OCI-LY7 (cell line): ENCODE measurements at regions not wholly inside any gene's neighbourhood (a gene's known extent, or its start where the extent isn't known, plus 50 kb on each side); places are given as distances from the start of the nearest gene placed in this dataset.

ENCODE experiments used
- BruUV-seq: library from RNA; stranded (reverse); fragments of 400-500 nt; replicated peaks from 2 replicates; lab custom pipeline; 2021; lab: Mats Ljungman, UMichigan
- CTCF ChIA-PET: fragments of 300-600 bp; sonication (Branson Sonifier 250); formaldehyde crosslinking; loops from one replicate; lab custom pipeline; 2022; ENCODE audit warnings: antibody characterized with exemption; ENCODE audit not compliant: unreplicated experiment; lab: Charles Lee
- POLR2A ChIA-PET: fragments of 300-600 bp; sonication (Branson Sonifier 250); formaldehyde crosslinking; loops from one replicate; lab custom pipeline; 2022; ENCODE audit warnings: antibody characterized with exemption; lab: Charles Lee
- DNase-seq: peaks from one replicate; pipeline ENCODE4 v3.0.0-alpha.2; 2015; ENCODE audit warnings: low spot score
- H2AFZ ChIP-seq: fragments of 200-600 bp; sonication (generic), shearing (Covaris generic); 2 replicates; pipeline ENCODE4 v1.6.1; 2014; ENCODE audit warnings: mild to moderate bottlenecking, antibody characterized with exemption, low read length, moderate library complexity
- H3K27ac ChIP-seq: fragments of 200-600 bp; sonication (generic); 2 replicates; pipeline ENCODE4 v1.5.1; 2014; ENCODE audit warnings: mixed run types, low read depth, mild to moderate bottlenecking, moderate library complexity, low read length, inconsistent platforms; ENCODE audit not compliant: poor library complexity, severe bottlenecking
- H3K36me3 ChIP-seq: fragments of 200-600 bp; sonication (generic); 2 replicates; pipeline ENCODE4 v1.6.1; 2014; ENCODE audit warnings: mild to moderate bottlenecking, antibody characterized with exemption, low read length, moderate library complexity, mixed read lengths; ENCODE audit not compliant: insufficient read depth
- H3K4me1 ChIP-seq: fragments of 200-600 bp; sonication (generic); 2 replicates; pipeline ENCODE4 v1.5.1; 2014; ENCODE audit warnings: mild to moderate bottlenecking, low read length; ENCODE audit not compliant: insufficient read depth, poor library complexity, severe bottlenecking
- H3K4me2 ChIP-seq: fragments of 200-600 bp; sonication (generic); 2 replicates; pipeline ENCODE4 v1.6.1; 2014; ENCODE audit warnings: mild to moderate bottlenecking, low read length
- H3K4me3 ChIP-seq: fragments of 200-600 bp; sonication (generic); 2 replicates; pipeline ENCODE4 v1.5.1; 2014; ENCODE audit warnings: mild to moderate bottlenecking, low read depth, low read length; ENCODE audit not compliant: poor library complexity, severe bottlenecking
- H3K79me2 ChIP-seq: fragments of 200-600 bp; sonication (generic); 2 replicates; pipeline ENCODE4 v1.6.1; 2016; ENCODE audit warnings: low read depth, mild to moderate bottlenecking, low read length, moderate library complexity, mixed read lengths; ENCODE audit not compliant: insufficient read depth
- H3K9me2 ChIP-seq: fragments of 200-600 bp; sonication (generic); 2 replicates; pipeline ENCODE4 v1.6.1; 2016; ENCODE audit warnings: mild to moderate bottlenecking, low read length, mixed read lengths; ENCODE audit not compliant: insufficient read depth
- H3K9me3 ChIP-seq: fragments of 200-600 bp; sonication (generic); 2 replicates; pipeline ENCODE4 v1.6.1; 2014; ENCODE audit warnings: mild to moderate bottlenecking, mixed run types, low read length, mixed read lengths
- H4K20me1 ChIP-seq: fragments of 200-600 bp; sonication (generic); 2 replicates; pipeline ENCODE4 v1.6.1; 2014; ENCODE audit warnings: mild to moderate bottlenecking, antibody characterized with exemption, low read length, moderate library complexity, mixed read lengths; ENCODE audit not compliant: insufficient read depth
- CTCF ChIP-seq: fragments of 200-600 bp; sonication (generic); conservative IDR thresholded peaks from 2 replicates; pipeline ENCODE4 v1.5.1; 2014; ENCODE audit warnings: mild to moderate bottlenecking, antibody characterized with exemption, low read length, moderate library complexity, mixed read lengths
- EZH2phosphoT487 ChIP-seq: fragments of 200-600 bp; sonication (generic); IDR thresholded peaks from 2 replicates; pipeline ENCODE4 v1.6.1; 2018; ENCODE audit warnings: low read depth, borderline replicate concordance, mild to moderate bottlenecking, mixed run types, antibody characterized with exemption, low read length, moderate library complexity, mixed read lengths
- intact Hi-C: fragments of 100-400 bp; cut with micrococcal nuclease; formaldehyde crosslinking; loops from one replicate; pipeline ENCODE4 v1.10.0; 2022; ENCODE audit not compliant: unreplicated experiment

GRCh38 chr3:118354556-118354955 is 680.1 kb downstream of the IGSF11 start:
- no peak for DNase-seq
- CTCF ChIA-PET = no interaction called here
- intact Hi-C loops = no loop called here
- POLR2A ChIA-PET = no interaction called here
- Histone ChIP-seq H3K4me3 (no peak overlapping the region), H3K36me3 (no peaks in the 10 kb centered on the region), H3K79me2 (no peaks in the 10 kb centered on the region), H3K4me2 (no peak overlapping the region), H3K9me2 (no peaks in the 10 kb centered on the region), H2AFZ (no peak overlapping the region), H4K20me1 (no peaks in the 10 kb centered on the region), H3K9me3 (peaks cover 10% of the 10 kb centered on the region; the same call in 1 of the 2 replicates), H3K4me1 (no peaks in the 10 kb centered on the region), H3K27ac (no peak overlapping the region)
- BruUV-seq = no TSS peak
- TF ChIP-seq CTCF = no peak
- no peak for TF ChIP-seq EZH2phosphoT487

- Histone ChIP-seq H3K36me3 (no peaks in the 10 kb centered on the region), H3K9me2 (no peaks in the 10 kb centered on the region), H3K4me3 (no peak overlapping the region), H3K9me3 (peaks cover 14% of the 10 kb centered on the region; the same call in 1 of the 2 replicates), H3K27ac (no peak overlapping the region), H3K79me2 (no peaks in the 10 kb centered on the region), H4K20me1 (no peaks in the 10 kb centered on the region), H2AFZ (no peak overlapping the region), H3K4me2 (no peak overlapping the region), H3K4me1 (no peaks in the 10 kb centered on the region)
- CTCF ChIA-PET = no interaction called here
- intact Hi-C loops = no loop called here
- POLR2A ChIA-PET = no interaction called here
- TF ChIP-seq EZH2phosphoT487 = no peak
- TF ChIP-seq CTCF = no peak
- no TSS peak for BruUV-seq
- no peak for DNase-seq
Observed at GRCh38 chr3:118369892-118370491, 664.7 kb downstream of the IGSF11 start.

GRCh38 chr3:118380576-118380975 is 654.1 kb downstream of the IGSF11 start:
- ChIA-PET CTCF (no interaction called here), POLR2A (no interaction called here)
- H3K9me3 ChIP-seq = no peaks in the 10 kb centered on the region
- TF ChIP-seq CTCF (no peak), EZH2phosphoT487 (no peak)
- H4K20me1 ChIP-seq = no peaks in the 10 kb centered on the region
- H3K4me2 ChIP-seq = no peak overlapping the region
- no peak overlapping the region for H2AFZ ChIP-seq
- H3K36me3 ChIP-seq = no peaks in the 10 kb centered on the region
- intact Hi-C loops = no loop called here
- no peak for DNase-seq
- H3K79me2 ChIP-seq = no peaks in the 10 kb centered on the region
- BruUV-seq = no TSS peak
- no peaks in the 10 kb centered on the region for H3K4me1 ChIP-seq
- no peaks in the 10 kb centered on the region for H3K9me2 ChIP-seq
- H3K4me3 ChIP-seq = no peak overlapping the region
- H3K27ac ChIP-seq = no peak overlapping the region
